SK-N-SH treated with all-trans-retinoic acid at 6 μM for 48 hours (cell line): ENCODE measurements at regions not wholly inside any gene's neighbourhood (a gene's known extent, or its start where the extent isn't known, plus 50 kb on each side); places are given as distances from the start of the nearest gene placed in this dataset.

Experiments used
- ARNTL ChIP-seq: fragments of 450-650 bp; formaldehyde crosslinking; IDR thresholded peaks from 2 replicates; pipeline ENCODE4 v1.5.0; 2020; ENCODE audit warnings: low read depth, mild to moderate bottlenecking, moderate library complexity, borderline replicate concordance
- POU6F1 ChIP-seq: fragments of 250-450 bp; sonication (Bioruptor Pico); IDR thresholded peaks from 2 replicates; pipeline ENCODE4 v1.8.0; 2021; ENCODE audit warnings: low read depth, mild to moderate bottlenecking, moderate library complexity, borderline replicate concordance
- PPARA ChIP-seq: fragments of 250-450 bp; sonication (Bioruptor Pico); IDR thresholded peaks from 2 replicates; pipeline ENCODE4 v1.5.0; 2020; ENCODE audit warnings: mild to moderate bottlenecking, borderline replicate concordance
- RARB ChIP-seq: fragments of 250-450 bp; sonication (Bioruptor Pico); IDR thresholded peaks from 2 replicates; pipeline ENCODE4 v1.8.0; 2021; ENCODE audit warnings: mild to moderate bottlenecking, moderate library complexity
- TCF4 ChIP-seq: fragments of 250-450 bp; sonication (Bioruptor Pico); IDR thresholded peaks from 2 replicates; pipeline ENCODE4 v1.8.0; 2021; ENCODE audit warnings: mild to moderate bottlenecking, moderate library complexity, borderline replicate concordance
- TSHZ2 ChIP-seq: fragments of 250-450 bp; sonication (Bioruptor Pico); IDR thresholded peaks from 2 replicates; pipeline ENCODE4 v1.5.0; 2020; ENCODE audit warnings: mild to moderate bottlenecking, moderate library complexity
- ZC3H10 ChIP-seq: fragments of 250-450 bp; sonication (Bioruptor Pico); IDR thresholded peaks from 2 replicates; pipeline ENCODE4 v1.5.1; 2021; ENCODE audit warnings: mild to moderate bottlenecking, moderate library complexity
- ZFP30 ChIP-seq: fragments of 450-650 bp; formaldehyde crosslinking; IDR thresholded peaks from 2 replicates; pipeline ENCODE4 v1.5.0; 2022; ENCODE audit warnings: mild to moderate bottlenecking, moderate library complexity

GRCh38 chr12:107884769-107885694 lies 110.5 kb downstream of the ASCL4 start:
- no peak for TF ChIP-seq ZC3H10 (CRISPR knock-in tag)
- TF ChIP-seq PPARA (CRISPR knock-in tag) = no peak
- no peak for TF ChIP-seq ZFP30
- TF ChIP-seq ARNTL (CRISPR knock-in tag) = no peak
- TF ChIP-seq TSHZ2 (CRISPR knock-in tag) = no peak
- TF ChIP-seq TCF4 (CRISPR knock-in tag) = no peak
- TF ChIP-seq RARB (CRISPR knock-in tag) = no peak
- TF ChIP-seq POU6F1 (CRISPR knock-in tag) = no peak
